KMS-11 (cell line): ENCODE measurements at regions not wholly inside any gene's neighbourhood (a gene's known extent, or its start where the extent isn't known, plus 50 kb on each side); places are given as distances from the start of the nearest gene placed in this dataset.

Experiments used
- H2AFZ ChIP-seq: fragments of 200-600 bp; sonication (generic); 2 replicates; pipeline ENCODE4 v1.6.1; 2016; ENCODE audit warnings: antibody characterized with exemption, mixed run types, low read depth
- H3K27ac ChIP-seq: fragments of 200-600 bp; sonication (generic); 2 replicates; pipeline ENCODE4 v1.6.1; 2016; ENCODE audit warnings: mild to moderate bottlenecking, mixed run types
- H3K27me3 ChIP-seq: fragments of 200-600 bp; sonication (generic); 2 replicates; pipeline ENCODE4 v1.6.1; 2017; ENCODE audit warnings: mild to moderate bottlenecking, low read depth, mixed run types, moderate library complexity; ENCODE audit not compliant: insufficient read depth
- H3K36me3 ChIP-seq: fragments of 200-600 bp; sonication (generic); 2 replicates; pipeline ENCODE4 v1.6.1; 2017; ENCODE audit warnings: mild to moderate bottlenecking, mixed run types; ENCODE audit not compliant: insufficient read depth
- H3K4me1 ChIP-seq: fragments of 200-600 bp; sonication (generic); 2 replicates; pipeline ENCODE4 v1.6.1; 2016; ENCODE audit warnings: mild to moderate bottlenecking, low read depth, mixed run types; ENCODE audit not compliant: poor library complexity, severe bottlenecking
- H3K4me2 ChIP-seq: fragments of 200-600 bp; sonication (generic); 2 replicates; pipeline ENCODE4 v1.7.0; 2016; ENCODE audit warnings: mild to moderate bottlenecking, mixed run types
- H3K4me3 ChIP-seq: fragments of 200-600 bp; sonication (generic); IDR thresholded peaks from 2 replicates; pipeline ENCODE4 v1.6.1; 2017; ENCODE audit warnings: low read depth, low read length, mixed read lengths; ENCODE audit not compliant: insufficient read depth
- H3K79me2 ChIP-seq: fragments of 200-600 bp; sonication (generic); 2 replicates; pipeline ENCODE4 v1.6.1; 2016; ENCODE audit warnings: low read depth, mixed run types; ENCODE audit not compliant: insufficient read depth
- H3K9ac ChIP-seq: fragments of 200-600 bp; sonication (generic); 2 replicates; pipeline ENCODE4 v1.6.1; 2016; ENCODE audit warnings: mild to moderate bottlenecking, mixed run types
- H4K20me1 ChIP-seq: fragments of 200-600 bp; sonication (generic); 2 replicates; pipeline ENCODE4 v1.6.1; 2016; ENCODE audit warnings: mild to moderate bottlenecking, mixed run types; ENCODE audit not compliant: insufficient read depth
- TF ChIP-seq, protein P1 (sequence below): fragments of 200-600 bp; sonication (generic); conservative IDR thresholded peaks from 2 replicates; pipeline ENCODE4 v1.6.1; 2017; ENCODE audit warnings: low read depth, mild to moderate bottlenecking, antibody characterized with exemption, low read length, moderate library complexity, mixed read lengths

DNA sequence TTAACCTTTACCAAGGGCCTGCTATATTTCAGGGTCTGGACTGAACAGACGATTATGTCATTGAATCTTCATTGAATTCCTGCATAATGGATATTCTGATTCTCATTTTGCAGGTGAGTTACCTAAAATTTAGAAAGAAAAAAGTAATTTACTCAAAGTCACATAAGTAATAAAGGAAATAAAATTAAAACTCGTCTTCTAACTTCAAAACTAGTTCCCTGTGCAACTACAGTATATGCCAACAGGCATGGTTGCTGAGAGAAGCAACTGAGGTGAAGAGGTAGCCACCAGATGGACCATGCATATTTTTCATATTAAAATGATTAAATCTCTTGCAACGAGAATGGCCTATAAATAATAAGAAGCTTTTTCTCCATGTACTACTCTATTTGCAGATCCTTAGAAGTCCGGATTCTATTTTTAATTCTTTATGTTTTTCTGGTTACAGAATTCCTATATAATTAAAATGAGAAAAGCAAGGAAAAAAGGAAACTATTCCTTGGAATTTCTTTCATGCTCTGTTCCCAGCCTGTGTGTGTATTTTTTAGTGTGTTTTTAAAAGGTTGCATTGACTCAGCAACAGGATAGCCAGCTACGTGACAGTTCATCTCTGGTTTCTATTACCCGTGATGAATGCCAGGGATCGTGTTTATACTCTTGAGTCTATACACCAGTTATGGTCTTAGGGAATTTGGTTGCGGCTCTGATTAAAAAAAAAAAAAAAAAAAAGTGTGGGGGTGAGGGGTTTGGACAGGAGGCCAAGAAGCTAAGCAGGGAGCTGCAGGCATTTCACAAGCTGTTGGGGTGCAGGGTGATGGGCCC is 186.8 kb downstream of the ETS1 start:
- Histone ChIP-seq H3K27ac (no peak overlapping the region), H2AFZ (no peak overlapping the region), H3K9ac (no peak overlapping the region), H3K27me3 (no peaks in the 10 kb centered on the region), H3K79me2 (no peaks in the 10 kb centered on the region), H3K4me2 (no peak overlapping the region), H3K36me3 (no peaks in the 10 kb centered on the region), H4K20me1 (no peaks in the 10 kb centered on the region), H3K4me3 (no peak overlapping the region), H3K4me1 (peaks cover 54% of the 10 kb centered on the region)
- TF ChIP-seq, protein P1, sequence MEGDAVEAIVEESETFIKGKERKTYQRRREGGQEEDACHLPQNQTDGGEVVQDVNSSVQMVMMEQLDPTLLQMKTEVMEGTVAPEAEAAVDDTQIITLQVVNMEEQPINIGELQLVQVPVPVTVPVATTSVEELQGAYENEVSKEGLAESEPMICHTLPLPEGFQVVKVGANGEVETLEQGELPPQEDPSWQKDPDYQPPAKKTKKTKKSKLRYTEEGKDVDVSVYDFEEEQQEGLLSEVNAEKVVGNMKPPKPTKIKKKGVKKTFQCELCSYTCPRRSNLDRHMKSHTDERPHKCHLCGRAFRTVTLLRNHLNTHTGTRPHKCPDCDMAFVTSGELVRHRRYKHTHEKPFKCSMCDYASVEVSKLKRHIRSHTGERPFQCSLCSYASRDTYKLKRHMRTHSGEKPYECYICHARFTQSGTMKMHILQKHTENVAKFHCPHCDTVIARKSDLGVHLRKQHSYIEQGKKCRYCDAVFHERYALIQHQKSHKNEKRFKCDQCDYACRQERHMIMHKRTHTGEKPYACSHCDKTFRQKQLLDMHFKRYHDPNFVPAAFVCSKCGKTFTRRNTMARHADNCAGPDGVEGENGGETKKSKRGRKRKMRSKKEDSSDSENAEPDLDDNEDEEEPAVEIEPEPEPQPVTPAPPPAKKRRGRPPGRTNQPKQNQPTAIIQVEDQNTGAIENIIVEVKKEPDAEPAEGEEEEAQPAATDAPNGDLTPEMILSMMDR = no peak

DNA sequence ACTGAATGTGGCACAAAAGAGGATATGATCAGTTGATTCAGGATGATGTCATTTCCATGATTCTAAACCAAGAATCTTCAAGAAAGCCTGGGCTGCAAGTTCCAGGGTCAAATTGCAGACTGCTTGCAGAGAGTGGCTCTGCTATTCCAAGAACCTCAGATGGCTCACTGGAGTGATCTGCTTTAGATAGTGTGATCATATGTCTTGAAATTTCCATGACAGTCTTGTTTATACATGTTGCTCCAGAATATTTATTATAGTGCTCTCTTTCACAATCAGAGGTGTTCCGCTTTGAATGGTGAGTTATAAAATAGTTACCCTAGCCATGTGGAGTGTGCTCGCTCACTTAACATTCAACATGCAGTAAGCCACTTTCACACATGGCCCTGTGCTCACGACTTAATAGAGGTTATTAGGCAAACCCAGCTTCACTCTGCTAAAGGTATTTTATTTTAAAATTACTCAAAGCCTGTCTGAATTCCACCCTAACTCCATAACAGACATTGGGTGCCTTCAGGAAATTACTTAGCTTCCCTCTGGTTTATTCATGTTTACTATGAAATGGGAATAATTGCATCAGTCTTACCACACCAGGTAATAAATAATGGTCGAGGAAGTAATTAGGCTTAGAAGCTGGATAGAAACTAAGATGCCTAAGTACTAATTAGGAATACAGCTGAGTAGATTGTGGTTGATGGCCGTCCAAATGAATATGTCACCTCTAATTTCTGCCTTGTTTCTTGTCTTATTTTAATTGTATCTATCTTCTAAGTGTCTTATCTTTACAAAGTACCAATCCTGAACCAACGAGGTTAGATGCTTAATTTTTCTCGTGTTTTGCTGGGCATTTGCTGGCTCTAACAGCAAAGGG is 187.9 kb downstream of the ETS1 start:
- Histone ChIP-seq H3K9ac (no peak overlapping the region), H3K27me3 (no peaks in the 10 kb centered on the region), H2AFZ (no peak overlapping the region)

DNA sequence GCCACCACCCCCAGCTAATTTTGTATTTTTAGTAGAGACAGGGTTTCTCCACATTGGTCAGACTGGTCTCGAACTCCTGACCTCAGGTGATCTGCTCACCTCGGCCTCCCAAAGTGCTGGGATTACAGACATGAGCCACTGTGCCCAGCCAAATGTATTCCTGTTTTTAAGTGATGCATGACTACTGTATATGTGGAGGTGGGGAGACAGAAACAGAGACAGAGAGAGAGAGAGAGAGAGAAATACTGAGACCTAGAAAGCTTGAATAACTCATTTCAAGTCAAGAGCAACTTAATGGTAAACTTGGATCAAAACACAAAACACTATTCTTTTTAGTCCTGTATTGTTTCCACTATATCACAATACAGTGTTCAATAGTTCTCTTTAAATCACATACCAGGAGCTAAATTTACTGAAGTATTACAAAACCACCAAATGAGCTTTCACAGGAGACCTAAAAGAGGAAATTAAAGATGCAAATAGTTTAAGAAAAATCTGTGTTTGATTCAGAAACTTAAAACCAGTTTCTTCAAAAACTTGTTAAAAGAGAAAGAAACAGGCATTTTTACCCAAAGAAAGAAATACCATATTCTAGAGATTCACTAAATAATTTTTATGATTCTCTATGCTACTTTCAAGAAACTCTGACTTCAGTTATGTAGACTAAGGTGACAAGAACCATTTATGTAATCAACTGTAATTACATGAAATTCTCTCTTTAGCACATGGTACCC is 188.7 kb downstream of the ETS1 start:
- no peaks in the 10 kb centered on the region for H4K20me1 ChIP-seq
- H3K27ac ChIP-seq = no peak overlapping the region
- no peak overlapping the region for H3K9ac ChIP-seq
- H3K4me3 ChIP-seq = no peak overlapping the region
- H3K4me2 ChIP-seq = no peak overlapping the region
- peaks cover 35% of the 10 kb centered on the region for H3K4me1 ChIP-seq
- TF ChIP-seq, protein P1 = no peak
- H3K36me3 ChIP-seq = no peaks in the 10 kb centered on the region
- H2AFZ ChIP-seq = no peak overlapping the region
- no peaks in the 10 kb centered on the region for H3K27me3 ChIP-seq
- H3K79me2 ChIP-seq = no peaks in the 10 kb centered on the region

More for the DNA sequence above, 187.9 kb downstream of the ETS1 start:
- Histone ChIP-seq H3K27ac (no peak overlapping the region), H3K4me2 (no peak overlapping the region), H4K20me1 (no peaks in the 10 kb centered on the region), H3K36me3 (no peaks in the 10 kb centered on the region), H3K4me1 (peaks cover 43% of the 10 kb centered on the region), H3K4me3 (no peak overlapping the region), H3K79me2 (no peaks in the 10 kb centered on the region)
- TF ChIP-seq, protein P1 = no peak

DNA sequence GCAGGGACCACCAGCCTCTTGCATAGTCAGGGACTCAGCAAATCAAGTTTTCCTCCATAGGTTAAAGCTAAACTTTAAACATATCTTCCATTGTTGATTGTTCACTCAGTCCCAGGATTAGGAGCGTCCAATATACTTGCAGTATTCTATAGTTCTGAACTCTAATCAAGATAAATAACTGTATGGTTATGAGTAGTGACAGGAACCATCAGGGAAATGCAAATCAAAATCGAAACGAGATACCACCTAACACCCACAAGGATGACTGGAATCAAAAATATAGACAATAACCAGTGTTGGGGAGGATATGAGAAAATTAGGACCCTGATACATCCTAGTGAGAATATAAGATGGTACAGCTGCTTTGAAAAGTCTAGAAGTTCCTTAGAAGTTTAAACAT is 190.0 kb downstream of the ETS1 start:
- Histone ChIP-seq H3K4me2 (no peak overlapping the region), H3K9ac (no peak overlapping the region), H3K36me3 (no peaks in the 10 kb centered on the region), H3K27ac (no peak overlapping the region), H3K4me3 (no peak overlapping the region), H4K20me1 (no peaks in the 10 kb centered on the region), H3K4me1 (peaks cover 34% of the 10 kb centered on the region), H3K27me3 (no peaks in the 10 kb centered on the region), H3K79me2 (no peaks in the 10 kb centered on the region), H2AFZ (no peak overlapping the region)
- TF ChIP-seq, protein P1 = no peak
